ENCODE measurements at regions not wholly inside any gene's neighbourhood (a gene's known extent, or its start where the extent isn't known, plus 50 kb on each side); places are given as distances from the start of the nearest gene placed in this dataset.

- TF ChIP-seq POLR2AphosphoS5 (IDR thresholded peaks at IDR 0.05; ENCODE audit: low read depth, low read length), result no peak
- TF ChIP-seq POLR2A (IDR thresholded peaks at IDR 0.05; ENCODE audit: control extremely low read depth in 1 of 2, low read depth in 2 of 2, low read length in 2 of 2), result no peak
- TF ChIP-seq, protein P1, sequence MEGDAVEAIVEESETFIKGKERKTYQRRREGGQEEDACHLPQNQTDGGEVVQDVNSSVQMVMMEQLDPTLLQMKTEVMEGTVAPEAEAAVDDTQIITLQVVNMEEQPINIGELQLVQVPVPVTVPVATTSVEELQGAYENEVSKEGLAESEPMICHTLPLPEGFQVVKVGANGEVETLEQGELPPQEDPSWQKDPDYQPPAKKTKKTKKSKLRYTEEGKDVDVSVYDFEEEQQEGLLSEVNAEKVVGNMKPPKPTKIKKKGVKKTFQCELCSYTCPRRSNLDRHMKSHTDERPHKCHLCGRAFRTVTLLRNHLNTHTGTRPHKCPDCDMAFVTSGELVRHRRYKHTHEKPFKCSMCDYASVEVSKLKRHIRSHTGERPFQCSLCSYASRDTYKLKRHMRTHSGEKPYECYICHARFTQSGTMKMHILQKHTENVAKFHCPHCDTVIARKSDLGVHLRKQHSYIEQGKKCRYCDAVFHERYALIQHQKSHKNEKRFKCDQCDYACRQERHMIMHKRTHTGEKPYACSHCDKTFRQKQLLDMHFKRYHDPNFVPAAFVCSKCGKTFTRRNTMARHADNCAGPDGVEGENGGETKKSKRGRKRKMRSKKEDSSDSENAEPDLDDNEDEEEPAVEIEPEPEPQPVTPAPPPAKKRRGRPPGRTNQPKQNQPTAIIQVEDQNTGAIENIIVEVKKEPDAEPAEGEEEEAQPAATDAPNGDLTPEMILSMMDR (IDR thresholded peaks at IDR 0.05; ENCODE audit: control extremely low read depth in 1 of 3, insufficient read depth in 1 of 3, low read depth in 1 of 3, low read length in 3 of 3), result no peak
- TF ChIP-seq HDAC2 (IDR thresholded peaks at IDR 0.05; ENCODE audit: borderline replicate concordance in 1 of 2, low read depth in 2 of 2, low read length in 2 of 2), result no peak
- no peak for TF ChIP-seq TAF1 (IDR thresholded peaks at IDR 0.05; ENCODE audit: low read depth, low read length)
- TF ChIP-seq, protein P2, sequence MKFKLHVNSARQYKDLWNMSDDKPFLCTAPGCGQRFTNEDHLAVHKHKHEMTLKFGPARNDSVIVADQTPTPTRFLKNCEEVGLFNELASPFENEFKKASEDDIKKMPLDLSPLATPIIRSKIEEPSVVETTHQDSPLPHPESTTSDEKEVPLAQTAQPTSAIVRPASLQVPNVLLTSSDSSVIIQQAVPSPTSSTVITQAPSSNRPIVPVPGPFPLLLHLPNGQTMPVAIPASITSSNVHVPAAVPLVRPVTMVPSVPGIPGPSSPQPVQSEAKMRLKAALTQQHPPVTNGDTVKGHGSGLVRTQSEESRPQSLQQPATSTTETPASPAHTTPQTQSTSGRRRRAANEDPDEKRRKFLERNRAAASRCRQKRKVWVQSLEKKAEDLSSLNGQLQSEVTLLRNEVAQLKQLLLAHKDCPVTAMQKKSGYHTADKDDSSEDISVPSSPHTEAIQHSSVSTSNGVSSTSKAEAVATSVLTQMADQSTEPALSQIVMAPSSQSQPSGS (IDR thresholded peaks at IDR 0.05; ENCODE audit: low read length), result no peak
- no peak for TF ChIP-seq CEBPB (IDR thresholded peaks at IDR 0.05; ENCODE audit: low read depth, low read length)
- no peak for TF ChIP-seq SP1 (IDR thresholded peaks at IDR 0.05; ENCODE audit: low read depth, low read length)
- no peak for TF ChIP-seq CREB1 (IDR thresholded peaks at IDR 0.05)
Measured at GRCh38 chr11:27863637-27864036, 163.4 kb upstream of the BDNF start.
